ENCODE measurements at regions not wholly inside any gene's neighbourhood (a gene's known extent, or its start where the extent isn't known, plus 50 kb on each side); places are given as distances from the start of the nearest gene placed in this dataset.

- TF ChIP-seq CTCF (IDR thresholded peaks at IDR 0.05) (no peak), POLR2A (IDR thresholded peaks at IDR 0.05) (no peak)
Observed at GRCh38 chr4:13081830-13082229, 402.3 kb downstream of the RAB28 start.
